ENCODE measurements at regions not wholly inside any gene's neighbourhood (a gene's known extent, or its start where the extent isn't known, plus 50 kb on each side); places are given as distances from the start of the nearest gene placed in this dataset.

DNA sequence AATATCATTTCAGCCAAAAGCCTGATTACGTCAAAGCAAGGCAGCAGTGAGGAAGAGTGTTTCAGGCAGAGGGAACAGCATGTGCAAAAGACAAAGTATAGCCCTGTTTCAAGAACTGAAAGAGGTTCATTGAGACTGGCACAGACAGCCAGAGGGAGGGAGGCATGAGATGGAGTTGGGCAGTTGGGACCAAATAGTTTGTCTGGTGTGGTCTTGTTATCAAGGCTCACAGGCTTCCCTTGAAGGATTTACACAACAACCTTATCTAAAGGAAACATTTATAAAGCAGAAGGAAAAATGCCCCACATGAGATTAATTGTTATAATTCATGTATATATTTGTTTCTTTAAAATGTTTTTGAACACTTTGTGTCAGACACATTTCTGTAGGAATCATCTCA lies 253.3 kb downstream of the DMAC1 start:
- intact Hi-C loops (cut with DNase I), result no loop called here
- Histone ChIP-seq H3K27me3 (no peaks in the 10 kb centered on the region), H3K4me1 (no peaks in the 10 kb centered on the region), H3K4me3 (no peak overlapping the region), H3K36me3 (no peaks in the 10 kb centered on the region), H3K9me3 (no peaks in the 10 kb centered on the region), H3K27ac (no peak overlapping the region)
- ATAC-seq, result no peak
- WGBS (ENCODE audit: insufficient coverage, low coverage, low lambda C conversion rate, missing lambda C conversion rate), result 0% methylated on average over 1 of the region's 1 CpG
- TF ChIP-seq, protein P1, sequence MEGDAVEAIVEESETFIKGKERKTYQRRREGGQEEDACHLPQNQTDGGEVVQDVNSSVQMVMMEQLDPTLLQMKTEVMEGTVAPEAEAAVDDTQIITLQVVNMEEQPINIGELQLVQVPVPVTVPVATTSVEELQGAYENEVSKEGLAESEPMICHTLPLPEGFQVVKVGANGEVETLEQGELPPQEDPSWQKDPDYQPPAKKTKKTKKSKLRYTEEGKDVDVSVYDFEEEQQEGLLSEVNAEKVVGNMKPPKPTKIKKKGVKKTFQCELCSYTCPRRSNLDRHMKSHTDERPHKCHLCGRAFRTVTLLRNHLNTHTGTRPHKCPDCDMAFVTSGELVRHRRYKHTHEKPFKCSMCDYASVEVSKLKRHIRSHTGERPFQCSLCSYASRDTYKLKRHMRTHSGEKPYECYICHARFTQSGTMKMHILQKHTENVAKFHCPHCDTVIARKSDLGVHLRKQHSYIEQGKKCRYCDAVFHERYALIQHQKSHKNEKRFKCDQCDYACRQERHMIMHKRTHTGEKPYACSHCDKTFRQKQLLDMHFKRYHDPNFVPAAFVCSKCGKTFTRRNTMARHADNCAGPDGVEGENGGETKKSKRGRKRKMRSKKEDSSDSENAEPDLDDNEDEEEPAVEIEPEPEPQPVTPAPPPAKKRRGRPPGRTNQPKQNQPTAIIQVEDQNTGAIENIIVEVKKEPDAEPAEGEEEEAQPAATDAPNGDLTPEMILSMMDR (IDR thresholded peaks at IDR 0.05), result no peak
- no peak for TF ChIP-seq POLR2A (IDR thresholded peaks at IDR 0.05)
- no peak for DNase-seq

DNA sequence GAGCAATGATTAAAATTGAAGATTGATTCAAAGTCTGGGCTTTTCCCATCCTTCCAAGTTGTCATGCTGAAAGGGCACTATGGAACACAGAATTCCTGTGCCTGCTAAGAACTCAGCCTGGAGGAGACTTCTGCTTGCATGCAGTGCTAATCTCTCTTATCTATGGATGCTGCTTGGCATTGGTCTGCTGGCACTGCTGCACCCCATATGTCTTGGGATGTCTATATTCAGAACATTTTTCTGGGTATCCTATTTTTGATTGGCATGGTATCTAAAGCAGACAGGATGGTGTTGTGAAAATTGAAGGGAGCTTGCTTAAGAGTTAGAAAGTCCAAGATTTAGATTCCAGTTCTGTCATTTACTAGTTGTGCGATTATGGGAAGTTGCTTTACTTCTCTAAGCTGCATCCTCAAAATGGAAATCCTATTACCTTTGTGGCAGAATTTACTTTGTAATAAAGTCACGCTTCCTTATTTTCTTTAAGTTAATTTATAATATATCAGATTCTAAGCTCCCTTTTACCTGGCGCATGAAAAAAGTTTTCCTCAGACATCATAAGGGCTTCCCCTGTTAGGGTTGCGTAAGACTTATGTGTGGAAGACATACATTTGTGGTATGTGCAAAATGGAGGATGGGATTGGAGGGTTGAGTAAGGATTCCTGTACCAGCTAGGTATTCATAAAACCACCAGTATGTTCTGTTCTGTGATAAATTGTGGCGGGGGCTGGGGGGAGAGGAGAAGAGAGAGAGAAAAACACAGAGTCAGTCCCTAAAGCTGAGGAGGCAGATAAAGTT lies 254.0 kb downstream of the DMAC1 start:
- no peaks in the 10 kb centered on the region for H3K9me3 ChIP-seq
- intact Hi-C loops (cut with DNase I), result no loop called here

DNA sequence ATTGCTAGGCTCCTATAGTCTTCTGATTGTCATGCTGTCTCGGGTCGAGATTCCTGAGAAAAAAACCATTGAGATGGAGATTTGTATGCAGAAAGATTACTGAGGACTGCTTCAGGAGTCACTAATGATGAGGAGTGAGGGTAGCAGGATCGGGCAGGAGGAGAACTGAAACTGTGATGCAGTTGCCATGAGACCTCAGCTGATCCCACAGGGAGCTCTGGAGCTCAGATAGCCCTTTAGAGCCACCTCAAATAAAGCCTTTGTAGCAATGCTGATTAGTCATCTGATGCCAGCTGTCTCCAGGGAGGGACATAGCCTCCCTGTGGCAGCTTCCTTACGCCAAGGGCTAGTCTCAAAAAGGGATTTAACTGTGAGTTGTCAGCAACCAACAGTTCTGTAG lies 256.9 kb downstream of the DMAC1 start:
- ATAC-seq (no peak), DNase-seq (no peak)
- intact Hi-C loops (cut with DNase I), result no loop called here
- TF ChIP-seq POLR2A (IDR thresholded peaks at IDR 0.05), result no peak
- TF ChIP-seq, protein P1 (IDR thresholded peaks at IDR 0.05), result no peak
- Histone ChIP-seq H3K4me3 (no peak overlapping the region), H3K36me3 (no peaks in the 10 kb centered on the region), H3K27me3 (no peaks in the 10 kb centered on the region), H3K27ac (no peak overlapping the region), H3K4me1 (no peaks in the 10 kb centered on the region), H3K9me3 (no peaks in the 10 kb centered on the region)
- 50% methylated on average over 3 of the region's 4 CpGs for WGBS (ENCODE audit: insufficient coverage, low coverage, low lambda C conversion rate, missing lambda C conversion rate)

More for the DNA sequence above, 254.0 kb downstream of the DMAC1 start:
- WGBS (ENCODE audit: insufficient coverage, low coverage, low lambda C conversion rate, missing lambda C conversion rate), result 64% methylated on average over 5 of the region's 5 CpGs
- H3K27me3 ChIP-seq, result no peaks in the 10 kb centered on the region
- no peaks in the 10 kb centered on the region for H3K36me3 ChIP-seq
- ATAC-seq (no peak), DNase-seq (no peak)
- H3K27ac ChIP-seq, result no peak overlapping the region
- no peak overlapping the region for H3K4me3 ChIP-seq
- TF ChIP-seq POLR2A (IDR thresholded peaks at IDR 0.05), result no peak
- TF ChIP-seq, protein P1 (IDR thresholded peaks at IDR 0.05), result no peak
- H3K4me1 ChIP-seq, result no peaks in the 10 kb centered on the region

DNA sequence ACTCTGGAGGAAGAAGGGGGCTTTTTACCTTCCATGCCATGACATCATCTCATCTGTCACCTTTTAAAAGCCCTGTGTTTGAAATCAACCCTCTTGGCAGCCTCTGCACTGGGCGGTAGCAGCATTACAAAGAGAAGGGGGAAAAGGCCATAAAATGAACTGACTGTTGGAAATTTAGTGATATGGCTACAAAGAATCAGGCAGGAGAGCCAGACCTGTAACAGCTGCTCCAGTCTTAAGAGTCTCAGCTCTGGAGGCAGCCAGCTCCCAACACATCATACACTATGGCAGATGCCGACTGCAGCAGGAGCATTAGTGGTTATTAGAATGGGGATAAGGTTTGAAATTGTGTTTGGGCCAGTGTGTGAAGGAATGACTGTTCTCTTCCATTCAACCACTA lies 257.5 kb downstream of the DMAC1 start:
- intact Hi-C loops (cut with DNase I), result no loop called here
- ATAC-seq (no peak), DNase-seq (no peak)
- no peaks in the 10 kb centered on the region for H3K27me3 ChIP-seq
- no peak for TF ChIP-seq POLR2A (IDR thresholded peaks at IDR 0.05)
- TF ChIP-seq, protein P1 (IDR thresholded peaks at IDR 0.05), result no peak
- H3K4me1 ChIP-seq, result no peaks in the 10 kb centered on the region
- no peak overlapping the region for H3K4me3 ChIP-seq
- no peak overlapping the region for H3K27ac ChIP-seq
- no peaks in the 10 kb centered on the region for H3K36me3 ChIP-seq
- WGBS (ENCODE audit: insufficient coverage, low coverage, low lambda C conversion rate, missing lambda C conversion rate), result 67% methylated on average over 1 of the region's 2 CpGs
- H3K9me3 ChIP-seq, result no peaks in the 10 kb centered on the region

All from right lobe of liver (tissue), 6 donors.